ENCODE measurements at regions not wholly inside any gene's neighbourhood (a gene's known extent, or its start where the extent isn't known, plus 50 kb on each side); places are given as distances from the start of the nearest gene placed in this dataset.

DNA sequence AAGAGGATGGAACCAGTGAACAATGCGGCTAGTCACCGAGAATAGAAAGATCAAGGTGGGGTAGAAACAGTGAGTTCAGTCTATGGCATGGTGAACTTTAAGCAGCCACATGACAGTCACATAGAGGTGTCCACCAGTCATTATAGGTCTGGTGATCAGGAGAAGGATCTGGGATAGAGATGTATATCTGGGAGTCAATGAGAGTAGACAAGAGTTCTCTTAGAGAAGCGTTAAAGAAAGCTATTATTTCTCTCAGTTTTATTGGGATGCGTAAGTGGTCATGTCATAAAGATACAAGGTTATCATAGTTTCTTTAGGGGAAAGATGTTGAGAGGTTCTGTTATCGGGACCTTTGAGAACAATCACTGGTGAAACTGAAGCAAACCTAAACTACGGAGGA lies 136.1 kb upstream of the SLC38A2 start:
- TF ChIP-seq, protein P1, sequence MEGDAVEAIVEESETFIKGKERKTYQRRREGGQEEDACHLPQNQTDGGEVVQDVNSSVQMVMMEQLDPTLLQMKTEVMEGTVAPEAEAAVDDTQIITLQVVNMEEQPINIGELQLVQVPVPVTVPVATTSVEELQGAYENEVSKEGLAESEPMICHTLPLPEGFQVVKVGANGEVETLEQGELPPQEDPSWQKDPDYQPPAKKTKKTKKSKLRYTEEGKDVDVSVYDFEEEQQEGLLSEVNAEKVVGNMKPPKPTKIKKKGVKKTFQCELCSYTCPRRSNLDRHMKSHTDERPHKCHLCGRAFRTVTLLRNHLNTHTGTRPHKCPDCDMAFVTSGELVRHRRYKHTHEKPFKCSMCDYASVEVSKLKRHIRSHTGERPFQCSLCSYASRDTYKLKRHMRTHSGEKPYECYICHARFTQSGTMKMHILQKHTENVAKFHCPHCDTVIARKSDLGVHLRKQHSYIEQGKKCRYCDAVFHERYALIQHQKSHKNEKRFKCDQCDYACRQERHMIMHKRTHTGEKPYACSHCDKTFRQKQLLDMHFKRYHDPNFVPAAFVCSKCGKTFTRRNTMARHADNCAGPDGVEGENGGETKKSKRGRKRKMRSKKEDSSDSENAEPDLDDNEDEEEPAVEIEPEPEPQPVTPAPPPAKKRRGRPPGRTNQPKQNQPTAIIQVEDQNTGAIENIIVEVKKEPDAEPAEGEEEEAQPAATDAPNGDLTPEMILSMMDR (IDR thresholded peaks at IDR 0.05), result no peak
- TF ChIP-seq POLR2AphosphoS5 (IDR thresholded peaks at IDR 0.05; ENCODE audit: low read depth, low read length) (no peak), GABPA (IDR thresholded peaks at IDR 0.05; ENCODE audit: low read depth) (no peak), FOXJ3 (CRISPR knock-in tag; IDR thresholded peaks at IDR 0.05) (no peak), RXRA (IDR thresholded peaks at IDR 0.05; ENCODE audit: borderline replicate concordance, low read depth) (no peak), MEF2A (IDR thresholded peaks at IDR 0.05; ENCODE audit: borderline replicate concordance, low read depth) (no peak), JUND (IDR thresholded peaks at IDR 0.05) (no peak), EZH2phosphoT487 (IDR thresholded peaks at IDR 0.05; ENCODE audit: borderline replicate concordance, low read depth) (no peak), TCF12 (IDR thresholded peaks at IDR 0.05) (no peak), NRF1 (IDR thresholded peaks at IDR 0.05; ENCODE audit: low read depth, low read length) (no peak), YY1 (IDR thresholded peaks at IDR 0.05; ENCODE audit: low read depth) (no peak)
- TF ChIP-seq, protein P2, sequence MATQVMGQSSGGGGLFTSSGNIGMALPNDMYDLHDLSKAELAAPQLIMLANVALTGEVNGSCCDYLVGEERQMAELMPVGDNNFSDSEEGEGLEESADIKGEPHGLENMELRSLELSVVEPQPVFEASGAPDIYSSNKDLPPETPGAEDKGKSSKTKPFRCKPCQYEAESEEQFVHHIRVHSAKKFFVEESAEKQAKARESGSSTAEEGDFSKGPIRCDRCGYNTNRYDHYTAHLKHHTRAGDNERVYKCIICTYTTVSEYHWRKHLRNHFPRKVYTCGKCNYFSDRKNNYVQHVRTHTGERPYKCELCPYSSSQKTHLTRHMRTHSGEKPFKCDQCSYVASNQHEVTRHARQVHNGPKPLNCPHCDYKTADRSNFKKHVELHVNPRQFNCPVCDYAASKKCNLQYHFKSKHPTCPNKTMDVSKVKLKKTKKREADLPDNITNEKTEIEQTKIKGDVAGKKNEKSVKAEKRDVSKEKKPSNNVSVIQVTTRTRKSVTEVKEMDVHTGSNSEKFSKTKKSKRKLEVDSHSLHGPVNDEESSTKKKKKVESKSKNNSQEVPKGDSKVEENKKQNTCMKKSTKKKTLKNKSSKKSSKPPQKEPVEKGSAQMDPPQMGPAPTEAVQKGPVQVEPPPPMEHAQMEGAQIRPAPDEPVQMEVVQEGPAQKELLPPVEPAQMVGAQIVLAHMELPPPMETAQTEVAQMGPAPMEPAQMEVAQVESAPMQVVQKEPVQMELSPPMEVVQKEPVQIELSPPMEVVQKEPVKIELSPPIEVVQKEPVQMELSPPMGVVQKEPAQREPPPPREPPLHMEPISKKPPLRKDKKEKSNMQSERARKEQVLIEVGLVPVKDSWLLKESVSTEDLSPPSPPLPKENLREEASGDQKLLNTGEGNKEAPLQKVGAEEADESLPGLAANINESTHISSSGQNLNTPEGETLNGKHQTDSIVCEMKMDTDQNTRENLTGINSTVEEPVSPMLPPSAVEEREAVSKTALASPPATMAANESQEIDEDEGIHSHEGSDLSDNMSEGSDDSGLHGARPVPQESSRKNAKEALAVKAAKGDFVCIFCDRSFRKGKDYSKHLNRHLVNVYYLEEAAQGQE (IDR thresholded peaks at IDR 0.05; ENCODE audit: low read depth, low read length), result no peak
